Endothelial cell of umbilical vein (primary cell): ENCODE measurements at regions not wholly inside any gene's neighbourhood (a gene's known extent, or its start where the extent isn't known, plus 50 kb on each side); places are given as distances from the start of the nearest gene placed in this dataset.

Experiments used
- BruUV-seq: library from RNA; stranded (reverse); fragments of 400-500 nt; replicated peaks from 2 replicates; lab custom pipeline; 2021; lab: Mats Ljungman, UMichigan
- CTCF ChIA-PET: fragments of 300-600, 350-600 bp; sonication (Branson Sonifier 250); formaldehyde crosslinking; loops from one replicate; lab custom pipeline; 2021; ENCODE audit warnings: antibody characterized with exemption, inconsistent platforms; lab: Charles Lee
- POLR2A ChIA-PET: fragments of 300-600, 350-600 bp; sonication (Branson Sonifier 250); formaldehyde crosslinking; loops from one replicate; lab custom pipeline; 2021; ENCODE audit warnings: antibody characterized with exemption, inconsistent platforms; lab: Charles Lee
- DNase-seq: peaks from one replicate; pipeline ENCODE4 v3.0.0-alpha.2; 2011; ENCODE audit warnings: low read depth, low spot score
- FAIRE-seq: peaks from 2 replicates; lab custom pipeline; 2011; peaks lifted over from hg19 to GRCh38; lab: Jason Lieb, UNC
- H2AFZ ChIP-seq: 2 replicates; pipeline ENCODE4 v1.6.0; 2012; ENCODE audit warnings: low read depth, low read length, control low read depth, inconsistent platforms
- H3K27ac ChIP-seq: 2 replicates; pipeline ENCODE4 v1.5.1; 2011; ENCODE audit warnings: low read depth, mild to moderate bottlenecking, control low read depth, low read length, moderate library complexity; ENCODE audit not compliant: insufficient read depth
- H3K27me3 ChIP-seq, 2 experiments: 2 replicates each; pipeline versions ENCODE4 v1.6.0 to v1.6.1; 2011; ENCODE audit warnings: low read length in 2 of 2, mixed read lengths in 1 of 2; ENCODE audit not compliant: control insufficient read depth in 2 of 2, insufficient read depth in 2 of 2
- H3K36me3 ChIP-seq, 2 experiments: 2 replicates in 1 of 2; 3 replicates in 1 of 2; pipeline ENCODE4 v1.5.1; 2011; ENCODE audit warnings: low read length in 2 of 2, mild to moderate bottlenecking in 1 of 2, moderate library complexity in 1 of 2; ENCODE audit not compliant: control insufficient read depth in 2 of 2, insufficient read depth in 2 of 2; ENCODE audit errors: extremely low read depth in 1 of 2
- H3K4me1 ChIP-seq: 3 replicates; pipeline ENCODE4 v1.5.1; 2011; ENCODE audit warnings: mild to moderate bottlenecking, low read length; ENCODE audit not compliant: control insufficient read depth, insufficient read depth; ENCODE audit errors: extremely low read depth
- H3K4me2 ChIP-seq: 2 replicates; pipeline ENCODE4 v1.6.1; 2011; ENCODE audit warnings: low read length, control low read depth, mixed read lengths; ENCODE audit not compliant: insufficient read depth
- H3K4me3 ChIP-seq, 3 experiments: fragments of 200-600 bp in 1 of 3; sonication (generic), shearing (Covaris generic) in 1 of 3; replicated peaks in 1 of 3; 2 replicates each; pipeline ENCODE4 v1.5.1; 2011 to 2016; ENCODE audit warnings: control low read depth in 3 of 3, low read length in 3 of 3, mild to moderate bottlenecking in 2 of 3, inconsistent platforms in 1 of 3, low read depth in 1 of 3, moderate library complexity in 1 of 3; ENCODE audit not compliant: insufficient read depth in 1 of 3
- H3K79me2 ChIP-seq: 2 replicates; pipeline ENCODE4 v1.6.0; 2012; ENCODE audit warnings: low read length, inconsistent platforms; ENCODE audit not compliant: control insufficient read depth, insufficient read depth
- H3K9ac ChIP-seq: replicated peaks from 2 replicates; pipeline ENCODE3; 2011; ENCODE audit warnings: low read length, control low read depth; ENCODE audit not compliant: insufficient read depth; ENCODE audit errors: extremely low read depth
- H3K9me1 ChIP-seq: replicated peaks from 3 replicates; pipeline ENCODE4 v1.6.0; 2011; ENCODE audit warnings: mild to moderate bottlenecking, low read length; ENCODE audit not compliant: control insufficient read depth, insufficient read depth; ENCODE audit errors: extremely low read depth
- H3K9me3 ChIP-seq: replicated peaks from 2 replicates; pipeline ENCODE4 v1.5.1; 2012; ENCODE audit warnings: low read length, inconsistent platforms; ENCODE audit not compliant: control insufficient read depth, insufficient read depth
- H4K20me1 ChIP-seq: replicated peaks from 2 replicates; pipeline ENCODE3; 2011; ENCODE audit warnings: mild to moderate bottlenecking, low read length; ENCODE audit not compliant: control insufficient read depth, insufficient read depth; ENCODE audit errors: extremely low read depth
- EZH2 ChIP-seq: IDR thresholded peaks from 2 replicates; pipeline ENCODE4 v1.6.1; 2012; ENCODE audit warnings: borderline replicate concordance, low read depth, mild to moderate bottlenecking, moderate library complexity, low read length, inconsistent platforms; ENCODE audit not compliant: severe bottlenecking
- FOS ChIP-seq: IDR thresholded peaks from 2 replicates; pipeline ENCODE4 v1.6.1; 2011; ENCODE audit warnings: mild to moderate bottlenecking, low read length, moderate library complexity, borderline replicate concordance; ENCODE audit not compliant: insufficient read depth
- GATA2 ChIP-seq: IDR thresholded peaks from 2 replicates; pipeline ENCODE4 v1.7.0; 2011; ENCODE audit warnings: low read depth, mild to moderate bottlenecking, moderate library complexity, mixed read lengths, low read length; ENCODE audit not compliant: insufficient read length, insufficient read depth
- JUN ChIP-seq: IDR thresholded peaks from 2 replicates; pipeline ENCODE4 v1.6.1; 2011; ENCODE audit warnings: borderline replicate concordance, low read depth; ENCODE audit not compliant: insufficient read length, insufficient read depth
- MAX ChIP-seq: IDR thresholded peaks from 2 replicates; pipeline ENCODE4 v1.6.1; 2011; ENCODE audit not compliant: insufficient read depth, insufficient read length
- MYC ChIP-seq: IDR thresholded peaks from one replicate; pipeline ENCODE4 v1.6.1; 2011; ENCODE audit warnings: mild to moderate bottlenecking, low read depth, low read length
- POLR2A ChIP-seq: IDR thresholded peaks from 2 replicates; pipeline ENCODE4 v1.6.1; 2012; ENCODE audit warnings: low read depth, mild to moderate bottlenecking, control low read depth, low read length
- POLR2AphosphoS5 ChIP-seq: IDR thresholded peaks from 2 replicates; pipeline ENCODE4 v1.6.1; 2012; ENCODE audit warnings: low read depth, mild to moderate bottlenecking, control low read depth, low read length, moderate library complexity; ENCODE audit not compliant: insufficient read depth
- dilution Hi-C: fragments of 300-500 bp; cut with MboI; formaldehyde crosslinking; loops from one replicate; pipeline ENCODE4 v1.15.0; 2019; ENCODE audit warnings: low sequenced_read_pairs; ENCODE audit not compliant: extremely low pct_ligation_motif_present
- intact Hi-C: fragments of 100-400 bp; cut with micrococcal nuclease; formaldehyde crosslinking; loops from one replicate; pipeline ENCODE4 v1.10.0; 2022
- TF ChIP-seq, protein P1 (sequence below), 2 donors: IDR thresholded peaks; 1 replicate in 1 of 2; 2 replicates in 1 of 2; pipeline ENCODE4 v1.5.1; 2011; ENCODE audit warnings: low read length in 2 of 2, mild to moderate bottlenecking in 2 of 2, moderate library complexity in 2 of 2, control low read depth in 1 of 2, inconsistent platforms in 1 of 2, low read depth in 1 of 2; ENCODE audit not compliant: insufficient read depth in 1 of 2; ENCODE audit errors: extremely low read depth in 1 of 2

GRCh38 chr7:125130173-125130572, 200.5 kb upstream of the POT1 start:
- peaks cover 10% of the 10 kb centered on the region for H3K4me1 ChIP-seq
- peak overlapping the region; percentile 47 for H3K4me2 ChIP-seq
- intact Hi-C loops: no loop called here
- H3K36me3 ChIP-seq: no peaks in the 10 kb centered on the region
- H3K9ac ChIP-seq: no peak overlapping the region
- no peaks in the 10 kb centered on the region for H3K9me3 ChIP-seq
- no peaks in the 10 kb centered on the region for H4K20me1 ChIP-seq
- ChIA-PET CTCF (no interaction called here), POLR2A (no interaction called here)
- FAIRE-seq (peak; percentile 44), DNase-seq (peak; percentile 10)
- dilution Hi-C loops: no loop called here
- no peaks in the 10 kb centered on the region for H3K27me3 ChIP-seq
- H3K79me2 ChIP-seq: no peaks in the 10 kb centered on the region
- TF ChIP-seq MYC (no peak), EZH2 (no peak), GATA2 (peak; percentile 77), FOS (peak; percentile 61), POLR2AphosphoS5 (no peak), MAX (no peak), JUN (no peak), POLR2A (no peak)
- TF ChIP-seq, protein P1, sequence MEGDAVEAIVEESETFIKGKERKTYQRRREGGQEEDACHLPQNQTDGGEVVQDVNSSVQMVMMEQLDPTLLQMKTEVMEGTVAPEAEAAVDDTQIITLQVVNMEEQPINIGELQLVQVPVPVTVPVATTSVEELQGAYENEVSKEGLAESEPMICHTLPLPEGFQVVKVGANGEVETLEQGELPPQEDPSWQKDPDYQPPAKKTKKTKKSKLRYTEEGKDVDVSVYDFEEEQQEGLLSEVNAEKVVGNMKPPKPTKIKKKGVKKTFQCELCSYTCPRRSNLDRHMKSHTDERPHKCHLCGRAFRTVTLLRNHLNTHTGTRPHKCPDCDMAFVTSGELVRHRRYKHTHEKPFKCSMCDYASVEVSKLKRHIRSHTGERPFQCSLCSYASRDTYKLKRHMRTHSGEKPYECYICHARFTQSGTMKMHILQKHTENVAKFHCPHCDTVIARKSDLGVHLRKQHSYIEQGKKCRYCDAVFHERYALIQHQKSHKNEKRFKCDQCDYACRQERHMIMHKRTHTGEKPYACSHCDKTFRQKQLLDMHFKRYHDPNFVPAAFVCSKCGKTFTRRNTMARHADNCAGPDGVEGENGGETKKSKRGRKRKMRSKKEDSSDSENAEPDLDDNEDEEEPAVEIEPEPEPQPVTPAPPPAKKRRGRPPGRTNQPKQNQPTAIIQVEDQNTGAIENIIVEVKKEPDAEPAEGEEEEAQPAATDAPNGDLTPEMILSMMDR (IDR thresholded peaks at IDR 0.05; ENCODE audit: extremely low read depth in 1 of 2, insufficient read depth in 1 of 2, low read depth in 1 of 2, low read length in 2 of 2): no peak
- no peaks in the 10 kb centered on the region for H3K9me1 ChIP-seq
- no peak overlapping the region for H3K27ac ChIP-seq
- BruUV-seq: no TSS peak
- no peak overlapping the region for H3K4me3 ChIP-seq
- peak overlapping the region; percentile 65 for H2AFZ ChIP-seq
